Upper lobe of left lung (tissue), 6 donors: ENCODE measurements at regions not wholly inside any gene's neighbourhood (a gene's known extent, or its start where the extent isn't known, plus 50 kb on each side); places are given as distances from the start of the nearest gene placed in this dataset.

Experiments
- ATAC-seq, 2 donors: fragments of 200-7000 bp; cut with Tn5 transposase; one replicate each; pipeline ENCODE4 v1.9.1; 2022; ENCODE audit warnings: mild to moderate bottlenecking in 2 of 2, moderate library complexity in 2 of 2; ENCODE audit not compliant: low FRiP score in 2 of 2
- DNase-seq, 2 donors: peaks; one replicate each; pipeline ENCODE4 v3.0.0-alpha.2; 2019 to 2020
- H3K27ac ChIP-seq, 4 donors: fragments of 200-600 bp; sonication (generic); one replicate each; pipeline ENCODE4 v1.5.1; 2016 to 2019
- H3K27me3 ChIP-seq, 4 donors: fragments of 200-600 bp; sonication (generic); one replicate each; pipeline ENCODE4 v1.5.1; 2017 to 2019
- H3K36me3 ChIP-seq, 4 donors: fragments of 200-600 bp; sonication (generic); one replicate each; pipeline ENCODE4 v1.5.1; 2016 to 2019
- H3K4me1 ChIP-seq, 4 donors: fragments of 200-600 bp; sonication (generic); one replicate each; pipeline ENCODE4 v1.5.1; 2018 to 2019
- H3K4me3 ChIP-seq, 4 donors: fragments of 200-600 bp; sonication (generic); one replicate each; pipeline ENCODE4 v1.5.1; 2017 to 2019; ENCODE audit warnings: mild to moderate bottlenecking in 2 of 4, moderate library complexity in 1 of 4
- H3K9me3 ChIP-seq, 4 donors: fragments of 200-600 bp; sonication (generic); one replicate each; pipeline ENCODE4 v1.5.1; 2018 to 2019
- CTCF ChIP-seq, 6 experiments: fragments of 450-650 bp in 4 of 6; fragments of 200-600 bp in 2 of 6; sonication (generic) in 2 of 6; IDR thresholded peaks; one replicate each; pipeline ENCODE4 v1.5.1; 2016 to 2019; ENCODE audit warnings: antibody characterized with exemption in 6 of 6
- EP300 ChIP-seq, 4 donors: sonication (generic); formaldehyde crosslinking; IDR thresholded peaks; one replicate each; pipeline ENCODE4 v1.5.1; 2017; ENCODE audit warnings: antibody characterized with exemption in 4 of 4, control low read depth in 2 of 4
- POLR2A ChIP-seq, 4 donors: fragments of 450-650 bp; IDR thresholded peaks; one replicate each; pipeline ENCODE4 v1.5.1; 2016 to 2017; ENCODE audit warnings: antibody characterized with exemption in 4 of 4, mild to moderate bottlenecking in 2 of 4
- POLR2AphosphoS5 ChIP-seq, 2 donors: sonication (generic); formaldehyde crosslinking; IDR thresholded peaks; one replicate each; pipeline ENCODE4 v1.5.1; 2017; ENCODE audit warnings: antibody characterized with exemption in 2 of 2
- WGBS, 2 donors: methylation state at CpG; one replicate each; pipeline ENCODE4 v1.1.5; 2017 to 2018; 5-methylcytosine and 5-hydroxymethylcytosine counted together
- donor health status: DM: no; HTN: no; CAD: no; lungs with moderate emphysema.
- donor health status: DM: no; HTN: yes; CAD: no; lungs with severe emphysema.

GRCh38 chr9:135374591-135374990 is 105.0 kb upstream of the PPP1R26 start:
- no peak for TF ChIP-seq EP300 (IDR thresholded peaks at IDR 0.05)
- TF ChIP-seq POLR2AphosphoS5 (IDR thresholded peaks at IDR 0.05): no peak
- no peak for TF ChIP-seq POLR2A (IDR thresholded peaks at IDR 0.05)
- no peak for TF ChIP-seq CTCF (IDR thresholded peaks at IDR 0.05)
- ATAC-seq (no peak), DNase-seq (no peak)
- Histone ChIP-seq H3K9me3 (no peaks in the 10 kb centered on the region), H3K4me3 (no peak overlapping the region), H3K4me1 (no peaks in the 10 kb centered on the region), H3K36me3 (no peaks in the 10 kb centered on the region), H3K27ac (no peak overlapping the region), H3K27me3 (peaks cover 0 to 4% (median 0%) of the 10 kb centered on the region in 4 donors)
- 43 to 50% methylated on average over 8 of the region's 8 CpGs for WGBS, 2 donors

GRCh38 chr9:135375001-135375400 is 104.6 kb upstream of the PPP1R26 start:
- Histone ChIP-seq H3K27ac (no peak overlapping the region), H3K36me3 (no peaks in the 10 kb centered on the region), H3K4me3 (no peak overlapping the region), H3K4me1 (no peaks in the 10 kb centered on the region), H3K9me3 (no peaks in the 10 kb centered on the region), H3K27me3 (peaks cover 0 to 4% (median 0%) of the 10 kb centered on the region in 4 donors)
- no peak for ATAC-seq
- WGBS, 2 donors: 75 to 91% methylated on average over 6 to 17 of the region's 17 CpGs
- no peak for TF ChIP-seq CTCF (IDR thresholded peaks at IDR 0.05)
- no peak for TF ChIP-seq EP300 (IDR thresholded peaks at IDR 0.05)
- TF ChIP-seq POLR2AphosphoS5 (IDR thresholded peaks at IDR 0.05): no peak
- no peak for DNase-seq

- Histone ChIP-seq H3K36me3 (no peaks in the 10 kb centered on the region), H3K4me3 (no peak overlapping the region), H3K4me1 (no peaks in the 10 kb centered on the region), H3K9me3 (no peaks in the 10 kb centered on the region), H3K27me3 (peaks cover 0 to 4% (median 0%) of the 10 kb centered on the region in 4 donors), H3K27ac (no peak overlapping the region)
- no peak for TF ChIP-seq CTCF (IDR thresholded peaks at IDR 0.05)
- TF ChIP-seq POLR2A (IDR thresholded peaks at IDR 0.05): no peak
- no peak for TF ChIP-seq POLR2AphosphoS5 (IDR thresholded peaks at IDR 0.05)
- no peak for TF ChIP-seq EP300 (IDR thresholded peaks at IDR 0.05)
- ATAC-seq (no peak), DNase-seq (no peak)
- 72 to 75% methylated on average over 14 to 20 of the region's 22 CpGs for WGBS, 2 donors
Measured at GRCh38 chr9:135376511-135377265, 102.9 kb upstream of the PPP1R26 start.

GRCh38 chr9:135377431-135377830 is 102.2 kb upstream of the PPP1R26 start:
- ATAC-seq (no peak), DNase-seq (no peak)
- H3K4me1 ChIP-seq: no peaks in the 10 kb centered on the region
- no peak overlapping the region for H3K27ac ChIP-seq
- no peak overlapping the region for H3K4me3 ChIP-seq
- peaks cover 0 to 4% (median 0%) of the 10 kb centered on the region in 4 donors for H3K27me3 ChIP-seq
- TF ChIP-seq POLR2A (IDR thresholded peaks at IDR 0.05): no peak
- no peak for TF ChIP-seq POLR2AphosphoS5 (IDR thresholded peaks at IDR 0.05)
- H3K9me3 ChIP-seq: no peaks in the 10 kb centered on the region
- H3K36me3 ChIP-seq: no peaks in the 10 kb centered on the region
- WGBS, 2 donors: 60 to 91% methylated on average over 1 to 12 of the region's 12 CpGs

- ATAC-seq: no peak
- 88% methylated on average over 7 to 13 of the region's 15 CpGs for WGBS, 2 donors
Measured at GRCh38 chr9:135378751-135379150, 100.8 kb upstream of the PPP1R26 start.

More at GRCh38 chr9:135378751-135379150, 100.8 kb upstream of the PPP1R26 start:
- Histone ChIP-seq H3K27ac (no peak overlapping the region), H3K4me3 (no peak overlapping the region), H3K36me3 (no peaks in the 10 kb centered on the region), H3K27me3 (peaks cover 0 to 4% (median 0%) of the 10 kb centered on the region in 4 donors), H3K4me1 (no peaks in the 10 kb centered on the region), H3K9me3 (no peaks in the 10 kb centered on the region)
- no peak for TF ChIP-seq EP300 (IDR thresholded peaks at IDR 0.05)
- no peak for TF ChIP-seq POLR2A (IDR thresholded peaks at IDR 0.05)
- no peak for TF ChIP-seq POLR2AphosphoS5 (IDR thresholded peaks at IDR 0.05)
- TF ChIP-seq CTCF (IDR thresholded peaks at IDR 0.05): no peak
- DNase-seq: no peak
